Brain microvascular endothelial cell (primary cell): ENCODE measurements at regions not wholly inside any gene's neighbourhood (a gene's known extent, or its start where the extent isn't known, plus 50 kb on each side); places are given as distances from the start of the nearest gene placed in this dataset.
"Not testable (repeated sequence)": the region's sequence is repeated elsewhere in the genome, so short reads cannot be mapped to it uniquely, and the experiment has no call there.

Experiments used
- DNase-seq: peaks from one replicate; pipeline ENCODE4 v3.0.0-alpha.2; 2020
- H3K27ac ChIP-seq: fragments of 250-450 bp; sonication (Bioruptor Pico); 2 replicates; pipeline ENCODE4 v1.5.1; 2020; ENCODE audit warnings: mild to moderate bottlenecking, moderate library complexity
- H3K27me3 ChIP-seq: fragments of 250-450 bp; sonication (Bioruptor Pico); replicated peaks from 2 replicates; pipeline ENCODE4 v1.5.1; 2020; ENCODE audit warnings: mild to moderate bottlenecking
- H3K36me3 ChIP-seq: fragments of 250-450 bp; sonication (Bioruptor Pico); replicated peaks from 2 replicates; pipeline ENCODE4 v1.5.1; 2020; ENCODE audit warnings: mild to moderate bottlenecking
- H3K4me3 ChIP-seq: 2 replicates; pipeline ENCODE4 v1.5.1; 2011; ENCODE audit warnings: low read depth, mild to moderate bottlenecking, control low read depth, low read length, moderate library complexity
- in situ Hi-C: cut with HindIII; loops from 2 replicates; pipeline ENCODE4 v1.10.0; 2017; ENCODE audit warnings: low sequenced_read_pairs, low pct_ligation_motif_present
- TF ChIP-seq, protein P1 (sequence below): IDR thresholded peaks from 2 replicates; pipeline ENCODE4 v1.5.1; 2011; ENCODE audit warnings: low read depth, mild to moderate bottlenecking, moderate library complexity, low read length, control low read depth, inconsistent platforms; ENCODE audit errors: missing control alignments

- no peak overlapping the region for H3K4me3 ChIP-seq
- H3K36me3 ChIP-seq, result no peaks in the 10 kb centered on the region
- no peaks in the 10 kb centered on the region for H3K27me3 ChIP-seq
- in situ Hi-C loops, result no loop called here
- no peak for DNase-seq
- TF ChIP-seq, protein P1, sequence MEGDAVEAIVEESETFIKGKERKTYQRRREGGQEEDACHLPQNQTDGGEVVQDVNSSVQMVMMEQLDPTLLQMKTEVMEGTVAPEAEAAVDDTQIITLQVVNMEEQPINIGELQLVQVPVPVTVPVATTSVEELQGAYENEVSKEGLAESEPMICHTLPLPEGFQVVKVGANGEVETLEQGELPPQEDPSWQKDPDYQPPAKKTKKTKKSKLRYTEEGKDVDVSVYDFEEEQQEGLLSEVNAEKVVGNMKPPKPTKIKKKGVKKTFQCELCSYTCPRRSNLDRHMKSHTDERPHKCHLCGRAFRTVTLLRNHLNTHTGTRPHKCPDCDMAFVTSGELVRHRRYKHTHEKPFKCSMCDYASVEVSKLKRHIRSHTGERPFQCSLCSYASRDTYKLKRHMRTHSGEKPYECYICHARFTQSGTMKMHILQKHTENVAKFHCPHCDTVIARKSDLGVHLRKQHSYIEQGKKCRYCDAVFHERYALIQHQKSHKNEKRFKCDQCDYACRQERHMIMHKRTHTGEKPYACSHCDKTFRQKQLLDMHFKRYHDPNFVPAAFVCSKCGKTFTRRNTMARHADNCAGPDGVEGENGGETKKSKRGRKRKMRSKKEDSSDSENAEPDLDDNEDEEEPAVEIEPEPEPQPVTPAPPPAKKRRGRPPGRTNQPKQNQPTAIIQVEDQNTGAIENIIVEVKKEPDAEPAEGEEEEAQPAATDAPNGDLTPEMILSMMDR, result no peak
- H3K27ac ChIP-seq, result no peak overlapping the region
Observed at GRCh38 chr1:47599777-47600176, 161.9 kb downstream of the FOXD2 start.

- H3K36me3 ChIP-seq, DNase-seq, H3K27me3 ChIP-seq, in situ Hi-C loops, H3K4me3 ChIP-seq, H3K27ac ChIP-seq: not testable (repeated sequence)
Observed at GRCh38 chr1:47602491-47602890, 164.6 kb downstream of the FOXD2 start.

GRCh38 chr1:47604869-47605268 lies 167.0 kb downstream of the FOXD2 start:
- in situ Hi-C loops, H3K27me3 ChIP-seq, H3K36me3 ChIP-seq, DNase-seq, H3K27ac ChIP-seq, H3K4me3 ChIP-seq: not testable (repeated sequence)

- no peak for DNase-seq
- TF ChIP-seq, protein P1, result no peak
- Histone ChIP-seq H3K27me3 (no peaks in the 10 kb centered on the region), H3K36me3 (no peaks in the 10 kb centered on the region), H3K4me3 (no peak overlapping the region), H3K27ac (no peak overlapping the region)
- in situ Hi-C loops, result no loop called here
Observed at GRCh38 chr1:47608296-47608875, 170.5 kb downstream of the FOXD2 start.

DNA sequence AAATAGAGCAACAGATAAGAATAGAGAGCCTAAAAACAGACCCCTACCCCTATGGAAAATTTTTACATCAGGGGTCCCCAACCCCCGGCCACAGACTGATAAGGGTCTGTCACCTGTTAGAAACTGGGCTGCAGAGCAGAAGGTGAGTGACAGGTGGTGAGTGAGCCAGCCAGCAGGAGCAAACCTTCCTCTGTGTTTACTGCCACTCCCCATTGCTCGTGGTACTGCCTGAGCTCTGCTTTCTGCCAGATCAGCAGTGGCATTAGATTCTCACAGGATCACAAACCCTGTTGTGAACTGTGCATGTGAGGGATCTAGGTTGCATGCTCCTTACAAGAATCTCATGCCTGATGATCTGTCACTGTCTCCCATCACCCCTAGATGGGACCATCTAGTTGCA lies 174.1 kb downstream of the FOXD2 start:
- no peak overlapping the region for H3K4me3 ChIP-seq
- TF ChIP-seq, protein P1, result no peak
- in situ Hi-C loops, result no loop called here
- H3K27ac ChIP-seq, result no peak overlapping the region
- H3K27me3 ChIP-seq, result no peaks in the 10 kb centered on the region
- DNase-seq, result no peak
- H3K36me3 ChIP-seq, result no peaks in the 10 kb centered on the region

DNA sequence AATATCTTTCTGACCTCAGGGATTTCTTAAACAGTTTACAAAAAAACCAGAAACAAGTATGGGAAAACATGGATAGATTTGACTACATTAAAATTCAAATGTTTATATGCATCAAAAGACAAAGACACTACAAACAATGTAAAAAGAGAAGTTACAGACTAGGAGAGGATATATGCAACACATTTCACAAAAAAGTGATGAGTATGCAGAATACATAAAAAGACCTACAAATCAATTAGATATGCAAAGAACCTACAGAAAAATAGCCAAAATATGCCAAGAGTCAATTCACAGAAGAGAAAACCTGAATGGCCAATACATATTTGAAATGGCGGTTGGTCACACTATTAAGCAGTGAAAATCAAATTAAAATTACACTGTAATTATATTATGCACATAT lies 175.0 kb downstream of the FOXD2 start:
- Histone ChIP-seq H3K27ac (no peak overlapping the region), H3K36me3 (no peaks in the 10 kb centered on the region), H3K4me3 (no peak overlapping the region), H3K27me3 (no peaks in the 10 kb centered on the region)
- no peak for DNase-seq
- in situ Hi-C loops, result no loop called here
- TF ChIP-seq, protein P1, result no peak

DNA sequence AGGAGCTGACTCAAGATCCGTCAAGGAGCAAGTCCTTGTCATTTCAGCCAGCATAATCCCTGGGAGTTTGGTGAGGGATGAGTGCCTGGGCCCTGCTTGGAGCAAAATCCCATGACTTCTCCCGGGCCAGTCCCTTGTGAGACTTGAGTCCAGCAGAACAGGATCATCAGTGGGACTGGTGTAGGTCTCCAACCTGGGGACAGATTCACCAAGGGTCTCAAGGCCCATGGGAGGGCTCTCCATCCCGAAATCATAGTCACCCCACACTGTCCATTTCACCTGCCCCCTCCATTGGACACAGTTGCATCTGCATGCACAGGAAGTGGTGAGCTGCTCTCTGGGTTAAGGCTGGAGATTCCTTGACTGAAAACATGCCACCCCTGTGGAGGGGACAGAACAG lies 178.2 kb downstream of the FOXD2 start:
- H3K4me3 ChIP-seq, result no peak overlapping the region
- H3K36me3 ChIP-seq, result no peaks in the 10 kb centered on the region
- in situ Hi-C loops, result no loop called here
- H3K27ac ChIP-seq, result no peak overlapping the region
- no peaks in the 10 kb centered on the region for H3K27me3 ChIP-seq
- DNase-seq, result no peak
- TF ChIP-seq, protein P1, result no peak
